IMR-90 (cell line): ENCODE measurements at regions not wholly inside any gene's neighbourhood (a gene's known extent, or its start where the extent isn't known, plus 50 kb on each side); places are given as distances from the start of the nearest gene placed in this dataset.

Experiments used
- ATAC-seq: fragments of 200-7000 bp; cut with Tn5 transposase; 2 replicates; pipeline ENCODE4 v1.9.1; 2020; ENCODE audit warnings: low read depth, mild to moderate bottlenecking, moderate library complexity
- BruUV-seq: library from RNA; stranded (reverse); fragments of 400-500 nt; replicated peaks from 2 replicates; lab custom pipeline; 2021; lab: Mats Ljungman, UMichigan
- CTCF ChIA-PET: fragments of 300-600 bp; formaldehyde crosslinking; extraction: SDS; loops from one replicate; lab custom pipeline; 2021; ENCODE audit warnings: antibody characterized with exemption; lab: Yijun Ruan, JAX
- POLR2A ChIA-PET: fragments of 300-600 bp; sonication (Branson Sonifier 250); formaldehyde crosslinking; loops from one replicate; lab custom pipeline; 2022; ENCODE audit warnings: antibody characterized with exemption; ENCODE audit not compliant: unreplicated experiment; lab: Charles Lee
- DNase-seq: peaks from one replicate; pipeline ENCODE4 v3.0.0; 2013
- H2AFZ ChIP-seq: replicated peaks from 2 replicates; pipeline ENCODE3; 2013; ENCODE audit warnings: low read length, mild to moderate bottlenecking; ENCODE audit not compliant: poor library complexity
- H2AK5ac ChIP-seq: 2 replicates; pipeline ENCODE4 v1.6.1; 2013; ENCODE audit warnings: low read depth, low read length, inconsistent platforms
- H2AK9ac ChIP-seq: replicated peaks from 2 replicates; pipeline ENCODE3; 2013; ENCODE audit warnings: mild to moderate bottlenecking, low read depth, low read length, moderate library complexity; ENCODE audit not compliant: poor library complexity
- H2BK120ac ChIP-seq: 2 replicates; pipeline ENCODE4 v1.6.1; 2013; ENCODE audit warnings: low read depth, low read length, inconsistent platforms
- H2BK15ac ChIP-seq: 3 replicates; pipeline ENCODE4 v1.6.1; 2013; ENCODE audit warnings: low read depth, low read length, inconsistent platforms
- H2BK20ac ChIP-seq: 2 replicates; pipeline ENCODE4 v1.6.1; 2013; ENCODE audit warnings: low read depth, mild to moderate bottlenecking, inconsistent platforms, low read length, moderate library complexity
- H2BK5ac ChIP-seq: 2 replicates; pipeline ENCODE4 v1.6.1; 2013; ENCODE audit warnings: mild to moderate bottlenecking, low read depth, low read length, inconsistent platforms; ENCODE audit not compliant: poor library complexity, severe bottlenecking
- H3K14ac ChIP-seq: replicated peaks from 2 replicates; pipeline ENCODE4 v1.6.1; 2013; ENCODE audit warnings: low read depth, low read length, inconsistent platforms
- H3K18ac ChIP-seq: 2 replicates; pipeline ENCODE4 v1.6.1; 2013; ENCODE audit warnings: low read depth, low read length, control low read depth
- H3K23ac ChIP-seq: 2 replicates; pipeline ENCODE4 v1.6.1; 2013; ENCODE audit warnings: low read depth, low read length, inconsistent platforms
- H3K27ac ChIP-seq: 2 replicates; pipeline ENCODE4 v1.5.1; 2013; ENCODE audit warnings: mild to moderate bottlenecking, control low read depth, low read length; ENCODE audit not compliant: insufficient read depth
- H3K27me3 ChIP-seq: 2 replicates; pipeline ENCODE4 v1.6.1; 2013; ENCODE audit warnings: low read length; ENCODE audit not compliant: control insufficient read depth, insufficient read depth
- H3K36me3 ChIP-seq: 2 replicates; pipeline ENCODE4 v1.6.1; 2013; ENCODE audit warnings: low read length, mixed read lengths; ENCODE audit not compliant: control insufficient read depth, insufficient read depth
- H3K4ac ChIP-seq: 2 replicates; pipeline ENCODE4 v1.6.1; 2013; ENCODE audit warnings: low read depth, low read length, inconsistent platforms
- H3K4me1 ChIP-seq: 2 replicates; pipeline ENCODE4 v1.6.1; 2013; ENCODE audit warnings: low read length, mixed read lengths; ENCODE audit not compliant: control insufficient read depth, insufficient read depth
- H3K4me2 ChIP-seq: 2 replicates; pipeline ENCODE4 v1.6.1; 2013; ENCODE audit warnings: low read depth, mild to moderate bottlenecking, control low read depth, low read length, moderate library complexity
- H3K4me3 ChIP-seq: 2 replicates; pipeline ENCODE4 v1.5.1; 2013; ENCODE audit warnings: low read depth, mild to moderate bottlenecking, control low read depth, low read length, moderate library complexity; ENCODE audit not compliant: insufficient read depth
- H3K56ac ChIP-seq: 2 replicates; pipeline ENCODE4 v1.6.1; 2013; ENCODE audit warnings: low read length, inconsistent platforms; ENCODE audit not compliant: insufficient read depth; ENCODE audit errors: extremely low read depth
- H3K79me1 ChIP-seq, 2 experiments: 2 replicates each; pipeline ENCODE4 v1.6.1; 2013; ENCODE audit warnings: low read length in 2 of 2, inconsistent platforms in 1 of 2, low read depth in 1 of 2
- H3K9ac ChIP-seq: 2 replicates; pipeline ENCODE4 v1.6.1; 2013; ENCODE audit warnings: low read depth, low read length, control low read depth
- H3K9me1 ChIP-seq: 2 replicates; pipeline ENCODE4 v1.6.1; 2013; ENCODE audit warnings: low read length, inconsistent platforms; ENCODE audit not compliant: insufficient read depth
- H3K9me3 ChIP-seq: 2 replicates; pipeline ENCODE4 v1.6.1; 2013; ENCODE audit warnings: low read length; ENCODE audit not compliant: control insufficient read depth, insufficient read depth
- H4K20me1 ChIP-seq: 2 replicates; pipeline ENCODE4 v1.6.1; 2013; ENCODE audit warnings: low read length, inconsistent platforms; ENCODE audit not compliant: insufficient read depth
- H4K5ac ChIP-seq: 2 replicates; pipeline ENCODE4 v1.6.1; 2013; ENCODE audit warnings: mild to moderate bottlenecking, low read depth, low read length, control low read depth
- H4K8ac ChIP-seq, 2 experiments: 2 replicates each; pipeline ENCODE4 v1.6.1; 2013; ENCODE audit warnings: low read depth in 2 of 2, low read length in 2 of 2, control low read depth in 1 of 2, inconsistent platforms in 1 of 2
- H4K91ac ChIP-seq: 2 replicates; pipeline ENCODE4 v1.6.1; 2013; ENCODE audit warnings: low read depth, low read length, inconsistent platforms; ENCODE audit not compliant: insufficient read depth
- BHLHE40 ChIP-seq: fragments of 150-350 bp; IDR thresholded peaks from 2 replicates; pipeline ENCODE4 v1.6.1; 2016; ENCODE audit warnings: mild to moderate bottlenecking, low read depth, low read length
- CHD1 ChIP-seq: IDR thresholded peaks from 2 replicates; pipeline ENCODE4 v1.6.1; 2012; ENCODE audit warnings: low read depth, low read length, improper control_type of control experiment
- MAFK ChIP-seq: IDR thresholded peaks from 2 replicates; pipeline ENCODE4 v1.6.1; 2012; ENCODE audit warnings: low read depth, low read length, improper control_type of control experiment
- MAZ ChIP-seq: IDR thresholded peaks from 2 replicates; pipeline ENCODE4 v1.6.1; 2012; ENCODE audit warnings: low read depth, mild to moderate bottlenecking, low read length, improper control_type of control experiment, moderate library complexity, borderline replicate concordance
- NFE2L2 ChIP-seq: fragments of 150-350 bp; IDR thresholded peaks from 2 replicates; pipeline ENCODE4 v1.6.1; 2016; ENCODE audit warnings: low read depth, mild to moderate bottlenecking, low read length
- SMC3 ChIP-seq: fragments of 150-350 bp; IDR thresholded peaks from 2 replicates; pipeline ENCODE4 v1.6.1; 2016; ENCODE audit warnings: low read depth, mild to moderate bottlenecking, antibody characterized with exemption, low read length, moderate library complexity
- WGBS, 2 experiments: methylation state at CpG; one replicate each; pipeline versions ENCODE4 v1.1.5 to v1.1.7; 2013; ENCODE audit warnings: missing lambda C conversion rate in 2 of 2; ENCODE audit not compliant: insufficient read length in 1 of 2; ENCODE audit errors: extremely low coverage in 2 of 2; 5-methylcytosine and 5-hydroxymethylcytosine counted together
- dilution Hi-C: fragments of 300-500 bp; cut with HindIII; formaldehyde crosslinking; loops from one replicate; pipeline ENCODE4 v1.14.3; 2018; ENCODE audit warnings: low sequenced_read_pairs; ENCODE audit not compliant: unreplicated experiment
- in situ Hi-C: fragments of 300-500 bp; cut with MboI; formaldehyde crosslinking; loops from 3 replicates; pipeline ENCODE4 v1.14.3; 2019; ENCODE audit warnings: low sequenced_read_pairs, inconsistent platforms, mixed read lengths
- intact Hi-C: fragments of 100-400 bp; cut with micrococcal nuclease; formaldehyde crosslinking; loops from 2 replicates; pipeline ENCODE4 v1.10.0; 2022

- in situ Hi-C loops: no loop called here
- no peak overlapping the region for H2BK120ac ChIP-seq
- H2AFZ ChIP-seq: no peak overlapping the region
- no peak overlapping the region for H3K18ac ChIP-seq
- no TSS peak for BruUV-seq
- no peak overlapping the region for H3K56ac ChIP-seq
- H3K9me1 ChIP-seq: no peaks in the 10 kb centered on the region
- intact Hi-C loops: no loop called here
- no peaks in the 10 kb centered on the region for H3K4me1 ChIP-seq
- H4K8ac ChIP-seq: no peak overlapping the region
- H3K9ac ChIP-seq: no peak overlapping the region
- no peak overlapping the region for H2AK9ac ChIP-seq
- H2AK5ac ChIP-seq: no peak overlapping the region
- no peaks in the 10 kb centered on the region for H3K27me3 ChIP-seq
- CTCF ChIA-PET: no interaction called here
- POLR2A ChIA-PET: no interaction called here
- no peak overlapping the region for H3K14ac ChIP-seq
- no peak overlapping the region for H4K5ac ChIP-seq
- no peak overlapping the region for H3K23ac ChIP-seq
- no peak overlapping the region for H3K4ac ChIP-seq
- no peak for ATAC-seq
- no peak overlapping the region for H4K91ac ChIP-seq
- H3K27ac ChIP-seq: no peak overlapping the region
- no peak overlapping the region for H3K4me3 ChIP-seq
- no peak for DNase-seq
- H3K9me3 ChIP-seq: no peaks in the 10 kb centered on the region
- H2BK20ac ChIP-seq: no peak overlapping the region
- dilution Hi-C loops: no loop called here
- WGBS, 2 experiments: 82% methylated on average over 2 of the region's 4 CpGs; no CpG with 5 or more reads in 1 of the 2 experiments
- TF ChIP-seq SMC3 (no peak), NFE2L2 (no peak), CHD1 (no peak), BHLHE40 (no peak), MAFK (no peak), MAZ (no peak)
- no peaks in the 10 kb centered on the region for H3K36me3 ChIP-seq
- H4K20me1 ChIP-seq: no peaks in the 10 kb centered on the region
- no peak overlapping the region for H3K4me2 ChIP-seq
- no peaks in the 10 kb centered on the region for H3K79me1 ChIP-seq
- no peak overlapping the region for H2BK5ac ChIP-seq
- H2BK15ac ChIP-seq: no peak overlapping the region
Observed at GRCh38 chr5:126099077-126099476, 324.1 kb upstream of the GRAMD2B start.
